Activated naive CD8-positive, alpha-beta T cell treated with anti-CD3 and anti-CD28 coated beads, Interleukin-2, amount 10 ng/mL, durations not matched to agents 7 days and 5 days (primary cell): ENCODE measurements at regions not wholly inside any gene's neighbourhood (a gene's known extent, or its start where the extent isn't known, plus 50 kb on each side); places are given as distances from the start of the nearest gene placed in this dataset.

Source experiments
- ATAC-seq: fragments of 150-1000 bp; cut with Tn5 transposase; one replicate; pipeline ENCODE4 v1.10.0; 2021; ENCODE audit warnings: low read depth, moderate library complexity
- POLR2A ChIA-PET: fragments of 350-600 bp; sonication (Branson Sonifier 250); formaldehyde crosslinking; loops from one replicate; lab custom pipeline; 2021; ENCODE audit warnings: antibody characterized with exemption; lab: Charles Lee
- DNase-seq: peaks from one replicate; pipeline ENCODE4 v3.0.0; 2021
- H3K27ac Mint-ChIP-seq: one replicate; pipeline ENCODE4 v1.8.0; 2022; ENCODE audit warnings: mild to moderate bottlenecking, mixed read lengths
- H3K27me3 Mint-ChIP-seq: one replicate; pipeline ENCODE4 v1.8.0; 2022; ENCODE audit warnings: mild to moderate bottlenecking, moderate library complexity, mixed read lengths
- H3K36me3 Mint-ChIP-seq: one replicate; pipeline ENCODE4 v1.8.0; 2021; ENCODE audit warnings: mild to moderate bottlenecking, mixed read lengths
- H3K4me1 Mint-ChIP-seq: one replicate; pipeline ENCODE4 v1.8.0; 2021; ENCODE audit warnings: mixed read lengths
- H3K4me3 Mint-ChIP-seq: one replicate; pipeline ENCODE4 v1.8.0; 2022; ENCODE audit warnings: mild to moderate bottlenecking, moderate library complexity, mixed read lengths
- H3K9me3 Mint-ChIP-seq: one replicate; pipeline ENCODE4 v1.8.0; 2021; ENCODE audit warnings: mixed read lengths

- Mint-ChIP-seq H3K36me3 (peaks cover 3% of the 10 kb centered on the region), H3K27me3 (peaks cover 10% of the 10 kb centered on the region), H3K4me1 (peaks cover 19% of the 10 kb centered on the region), H3K27ac (no peak overlapping the region), H3K4me3 (no peak overlapping the region), H3K9me3 (no peaks in the 10 kb centered on the region)
- POLR2A ChIA-PET, result no interaction called here
- no peak for ATAC-seq
- DNase-seq, result no peak
These were observed 243.4 kb downstream of the BCL11A start for GRCh38 chr2:60309941-60310660.

- peaks cover 3% of the 10 kb centered on the region for H3K36me3 Mint-ChIP-seq
- H3K4me3 Mint-ChIP-seq, result no peak overlapping the region
- POLR2A ChIA-PET, result no interaction called here
- peaks cover 19% of the 10 kb centered on the region for H3K4me1 Mint-ChIP-seq
- no peaks in the 10 kb centered on the region for H3K9me3 Mint-ChIP-seq
- H3K27ac Mint-ChIP-seq, result no peak overlapping the region
- ATAC-seq (no peak), DNase-seq (no peak)
- peaks cover 7% of the 10 kb centered on the region for H3K27me3 Mint-ChIP-seq
These were observed 244.1 kb downstream of the BCL11A start for GRCh38 chr2:60309336-60309735.

GRCh38 chr2:60306267-60306861, 247.1 kb downstream of the BCL11A start:
- Mint-ChIP-seq H3K36me3 (no peaks in the 10 kb centered on the region), H3K27me3 (peaks cover 9% of the 10 kb centered on the region), H3K4me1 (peaks cover 7% of the 10 kb centered on the region), H3K9me3 (no peaks in the 10 kb centered on the region), H3K4me3 (no peak overlapping the region), H3K27ac (no peak overlapping the region)
- POLR2A ChIA-PET, result no interaction called here
- no peak for DNase-seq
- no peak for ATAC-seq

- no peak for ATAC-seq
- POLR2A ChIA-PET, result no interaction called here
- H3K27ac Mint-ChIP-seq, result no peak overlapping the region
These were observed 249.8 kb downstream of the BCL11A start for GRCh38 chr2:60303680-60304079.

GRCh38 chr2:60302377-60303126, 250.9 kb downstream of the BCL11A start:
- H3K36me3 Mint-ChIP-seq, result no peaks in the 10 kb centered on the region
- peaks cover 11% of the 10 kb centered on the region for H3K27me3 Mint-ChIP-seq
- DNase-seq (no peak), ATAC-seq (no peak)
- H3K9me3 Mint-ChIP-seq, result no peaks in the 10 kb centered on the region
- H3K4me1 Mint-ChIP-seq, result peaks cover 6% of the 10 kb centered on the region
- H3K27ac Mint-ChIP-seq, result no peak overlapping the region
- no peak overlapping the region for H3K4me3 Mint-ChIP-seq
- POLR2A ChIA-PET, result no interaction called here

More at GRCh38 chr2:60303680-60304079, 249.8 kb downstream of the BCL11A start:
- Mint-ChIP-seq H3K9me3 (no peaks in the 10 kb centered on the region), H3K4me3 (no peak overlapping the region), H3K27me3 (peaks cover 11% of the 10 kb centered on the region), H3K4me1 (peaks cover 6% of the 10 kb centered on the region), H3K36me3 (no peaks in the 10 kb centered on the region)
- no peak for DNase-seq

GRCh38 chr2:60301726-60302125, 251.7 kb downstream of the BCL11A start:
- Mint-ChIP-seq H3K36me3 (no peaks in the 10 kb centered on the region), H3K4me1 (peaks cover 6% of the 10 kb centered on the region), H3K4me3 (no peak overlapping the region), H3K27me3 (peaks cover 6% of the 10 kb centered on the region), H3K9me3 (no peaks in the 10 kb centered on the region), H3K27ac (no peak overlapping the region)
- no peak for DNase-seq
- no peak for ATAC-seq
- POLR2A ChIA-PET, result no interaction called here

GRCh38 chr2:60299179-60299578, 254.3 kb downstream of the BCL11A start:
- no peak overlapping the region for H3K4me3 Mint-ChIP-seq
- no peak for DNase-seq
- no peak overlapping the region for H3K27ac Mint-ChIP-seq
- peaks cover 6% of the 10 kb centered on the region for H3K27me3 Mint-ChIP-seq
- no peak for ATAC-seq
- H3K36me3 Mint-ChIP-seq, result no peaks in the 10 kb centered on the region
- H3K9me3 Mint-ChIP-seq, result no peaks in the 10 kb centered on the region
- POLR2A ChIA-PET, result no interaction called here
- peaks cover 6% of the 10 kb centered on the region for H3K4me1 Mint-ChIP-seq

- H3K4me3 Mint-ChIP-seq, result no peak overlapping the region
- ATAC-seq, result no peak
- no peaks in the 10 kb centered on the region for H3K9me3 Mint-ChIP-seq
- no peak overlapping the region for H3K27ac Mint-ChIP-seq
- peaks cover 3% of the 10 kb centered on the region for H3K27me3 Mint-ChIP-seq
- H3K4me1 Mint-ChIP-seq, result peaks cover 2% of the 10 kb centered on the region
- no peaks in the 10 kb centered on the region for H3K36me3 Mint-ChIP-seq
- POLR2A ChIA-PET, result no interaction called here
- DNase-seq, result no peak
These were observed 255.3 kb downstream of the BCL11A start for GRCh38 chr2:60298006-60298696.

- H3K4me1 Mint-ChIP-seq, result no peaks in the 10 kb centered on the region
These were observed 256.0 kb downstream of the BCL11A start for GRCh38 chr2:60297296-60298005.

GRCh38 chr2:60296219-60296955, 257.1 kb downstream of the BCL11A start:
- DNase-seq, result no peak
- POLR2A ChIA-PET, result no interaction called here
- no peaks in the 10 kb centered on the region for H3K9me3 Mint-ChIP-seq
- no peak overlapping the region for H3K4me3 Mint-ChIP-seq
- no peak for ATAC-seq
- H3K4me1 Mint-ChIP-seq, result no peaks in the 10 kb centered on the region
- peaks cover 8% of the 10 kb centered on the region for H3K27me3 Mint-ChIP-seq
- no peaks in the 10 kb centered on the region for H3K36me3 Mint-ChIP-seq
- no peak overlapping the region for H3K27ac Mint-ChIP-seq

More at GRCh38 chr2:60297296-60298005, 256.0 kb downstream of the BCL11A start:
- Mint-ChIP-seq H3K36me3 (no peaks in the 10 kb centered on the region), H3K27ac (no peak overlapping the region), H3K9me3 (no peaks in the 10 kb centered on the region), H3K4me3 (no peak overlapping the region), H3K27me3 (peaks cover 4% of the 10 kb centered on the region)
- ATAC-seq, result no peak
- no peak for DNase-seq
- POLR2A ChIA-PET, result no interaction called here

- no peak for DNase-seq
- POLR2A ChIA-PET, result no interaction called here
- no peak overlapping the region for H3K27ac Mint-ChIP-seq
- no peak overlapping the region for H3K4me3 Mint-ChIP-seq
- H3K36me3 Mint-ChIP-seq, result no peaks in the 10 kb centered on the region
- H3K9me3 Mint-ChIP-seq, result no peaks in the 10 kb centered on the region
- H3K4me1 Mint-ChIP-seq, result no peaks in the 10 kb centered on the region
- no peak for ATAC-seq
- H3K27me3 Mint-ChIP-seq, result peaks cover 12% of the 10 kb centered on the region
These were observed 257.9 kb downstream of the BCL11A start for GRCh38 chr2:60295636-60295962.

- Mint-ChIP-seq H3K27me3 (peaks cover 10% of the 10 kb centered on the region), H3K9me3 (no peaks in the 10 kb centered on the region), H3K4me1 (no peaks in the 10 kb centered on the region), H3K4me3 (no peak overlapping the region), H3K36me3 (no peaks in the 10 kb centered on the region), H3K27ac (no peak overlapping the region)
- DNase-seq (no peak), ATAC-seq (no peak)
- POLR2A ChIA-PET, result no interaction called here
These were observed 258.4 kb downstream of the BCL11A start for GRCh38 chr2:60294901-60295635.
